ENCODE measurements at regions not wholly inside any gene's neighbourhood (a gene's known extent, or its start where the extent isn't known, plus 50 kb on each side); places are given as distances from the start of the nearest gene placed in this dataset.
A peak's percentile ranks its signal among the peaks of the same experiment; 100 is the strongest.

DNA sequence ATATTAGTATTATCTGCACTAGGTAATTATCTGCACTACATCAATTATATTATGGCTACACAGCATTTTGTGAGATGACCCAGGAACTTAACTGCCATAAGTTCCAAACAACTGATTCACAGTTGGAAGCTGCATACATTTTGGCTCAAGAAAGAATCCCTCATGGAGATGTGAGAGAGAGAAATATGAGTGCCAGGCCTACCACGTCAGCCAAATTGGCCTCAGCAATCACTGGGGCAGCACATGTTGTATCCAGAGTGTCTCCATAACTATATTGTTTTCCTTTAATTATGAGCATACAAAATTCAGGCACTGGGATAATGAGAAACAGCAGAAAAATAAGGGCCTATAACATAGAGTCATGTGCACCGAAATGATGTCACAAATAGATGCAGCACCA lies 174.2 kb upstream of the DMD start:
- DNase-seq (ENCODE audit: low spot score) = no peak
- in situ Hi-C loops (cut with MboI; ENCODE audit: low pct_unique_long_range_greater_than_20kb, low sequenced_read_pairs, unreplicated experiment) = no loop called here
- TF ChIP-seq, protein P1, sequence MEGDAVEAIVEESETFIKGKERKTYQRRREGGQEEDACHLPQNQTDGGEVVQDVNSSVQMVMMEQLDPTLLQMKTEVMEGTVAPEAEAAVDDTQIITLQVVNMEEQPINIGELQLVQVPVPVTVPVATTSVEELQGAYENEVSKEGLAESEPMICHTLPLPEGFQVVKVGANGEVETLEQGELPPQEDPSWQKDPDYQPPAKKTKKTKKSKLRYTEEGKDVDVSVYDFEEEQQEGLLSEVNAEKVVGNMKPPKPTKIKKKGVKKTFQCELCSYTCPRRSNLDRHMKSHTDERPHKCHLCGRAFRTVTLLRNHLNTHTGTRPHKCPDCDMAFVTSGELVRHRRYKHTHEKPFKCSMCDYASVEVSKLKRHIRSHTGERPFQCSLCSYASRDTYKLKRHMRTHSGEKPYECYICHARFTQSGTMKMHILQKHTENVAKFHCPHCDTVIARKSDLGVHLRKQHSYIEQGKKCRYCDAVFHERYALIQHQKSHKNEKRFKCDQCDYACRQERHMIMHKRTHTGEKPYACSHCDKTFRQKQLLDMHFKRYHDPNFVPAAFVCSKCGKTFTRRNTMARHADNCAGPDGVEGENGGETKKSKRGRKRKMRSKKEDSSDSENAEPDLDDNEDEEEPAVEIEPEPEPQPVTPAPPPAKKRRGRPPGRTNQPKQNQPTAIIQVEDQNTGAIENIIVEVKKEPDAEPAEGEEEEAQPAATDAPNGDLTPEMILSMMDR (IDR thresholded peaks at IDR 0.05; ENCODE audit: extremely low read depth, insufficient read depth, missing control alignments) = no peak

DNA sequence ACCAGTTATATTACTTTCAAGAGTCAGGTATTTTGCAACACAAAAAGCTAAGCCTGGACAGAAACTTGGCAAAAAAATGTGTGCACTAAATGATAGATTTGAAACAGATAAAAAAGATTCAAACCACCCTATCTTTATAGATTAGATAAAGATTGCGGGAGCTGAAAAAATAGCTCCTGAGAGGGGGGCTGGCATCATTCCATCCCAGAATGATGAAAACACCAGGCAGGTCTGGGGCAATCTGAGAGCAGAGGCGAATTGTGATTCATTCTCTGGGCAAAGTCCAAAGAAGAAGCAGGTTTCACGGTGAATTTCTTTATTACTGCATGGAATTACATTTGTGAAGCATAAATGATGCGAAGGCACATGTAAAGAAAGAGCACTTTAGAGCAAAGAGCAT lies 168.5 kb upstream of the DMD start:
- no peak for DNase-seq (ENCODE audit: low spot score)
- TF ChIP-seq, protein P1 (IDR thresholded peaks at IDR 0.05; ENCODE audit: extremely low read depth, insufficient read depth, missing control alignments) = no peak
- in situ Hi-C loops (cut with MboI; ENCODE audit: low pct_unique_long_range_greater_than_20kb, low sequenced_read_pairs, unreplicated experiment) = no loop called here

DNA sequence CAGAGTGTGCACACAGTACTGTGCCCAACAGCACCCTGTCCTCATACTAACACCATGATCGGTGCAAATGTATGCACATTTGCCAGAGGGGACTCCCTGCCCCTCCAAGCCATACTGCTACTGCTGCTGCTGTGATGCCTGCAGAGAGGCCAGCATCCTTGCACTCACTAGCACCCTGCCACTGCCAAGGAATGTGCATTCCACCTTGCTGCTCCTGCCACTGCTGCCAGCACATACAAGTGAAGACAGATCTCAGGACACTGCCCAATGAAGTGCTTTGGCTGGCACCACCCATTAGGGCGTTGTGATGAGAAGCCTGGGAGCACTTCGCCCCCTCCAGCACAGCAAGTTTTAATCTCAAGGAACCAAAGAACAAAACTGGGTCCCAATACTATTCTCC lies 146.3 kb upstream of the DMD start:
- in situ Hi-C loops (cut with MboI; ENCODE audit: low pct_unique_long_range_greater_than_20kb, low sequenced_read_pairs, unreplicated experiment) = no loop called here
- TF ChIP-seq, protein P1 (IDR thresholded peaks at IDR 0.05; ENCODE audit: extremely low read depth, insufficient read depth, missing control alignments) = no peak
- DNase-seq (ENCODE audit: low spot score) = no peak

- TF ChIP-seq, protein P1 (IDR thresholded peaks at IDR 0.05; ENCODE audit: extremely low read depth, insufficient read depth, missing control alignments) = no peak
- in situ Hi-C loops (cut with MboI; ENCODE audit: low pct_unique_long_range_greater_than_20kb, low sequenced_read_pairs, unreplicated experiment) = no loop called here
- no peak for DNase-seq (ENCODE audit: low spot score)
Measured at GRCh38 chrX:33339219-33339618, 127.9 kb upstream of the DMD start.

- in situ Hi-C loops (cut with MboI; ENCODE audit: low pct_unique_long_range_greater_than_20kb, low sequenced_read_pairs, unreplicated experiment) = no loop called here
- TF ChIP-seq, protein P1 (IDR thresholded peaks at IDR 0.05; ENCODE audit: extremely low read depth, insufficient read depth, missing control alignments) = peak; percentile 51
- no peak for DNase-seq (ENCODE audit: low spot score)
Measured at GRCh38 chrX:33336783-33337182, 125.4 kb upstream of the DMD start.

DNA sequence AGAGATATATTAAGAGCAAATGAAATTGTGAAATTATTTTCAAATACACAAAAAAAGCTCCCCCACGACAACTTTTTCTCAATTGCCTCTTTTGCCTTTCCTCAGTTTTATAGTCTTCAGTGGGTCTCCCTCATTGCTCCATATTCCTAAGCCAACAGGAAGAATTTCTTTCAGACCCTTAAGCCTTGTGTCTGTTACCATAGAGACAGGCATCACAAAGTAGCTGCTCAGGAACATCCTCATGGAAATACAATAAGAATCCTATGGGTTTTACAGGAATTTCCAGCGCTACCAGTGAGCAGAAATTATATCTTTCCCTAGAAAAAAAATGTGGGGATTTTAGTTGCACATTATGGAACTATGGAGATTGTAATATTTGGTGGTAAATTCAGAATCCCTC lies 121.9 kb upstream of the DMD start:
- TF ChIP-seq, protein P1 (IDR thresholded peaks at IDR 0.05; ENCODE audit: extremely low read depth, insufficient read depth, missing control alignments) = no peak
- in situ Hi-C loops (cut with MboI; ENCODE audit: low pct_unique_long_range_greater_than_20kb, low sequenced_read_pairs, unreplicated experiment) = no loop called here
- DNase-seq (ENCODE audit: low spot score) = no peak

DNA sequence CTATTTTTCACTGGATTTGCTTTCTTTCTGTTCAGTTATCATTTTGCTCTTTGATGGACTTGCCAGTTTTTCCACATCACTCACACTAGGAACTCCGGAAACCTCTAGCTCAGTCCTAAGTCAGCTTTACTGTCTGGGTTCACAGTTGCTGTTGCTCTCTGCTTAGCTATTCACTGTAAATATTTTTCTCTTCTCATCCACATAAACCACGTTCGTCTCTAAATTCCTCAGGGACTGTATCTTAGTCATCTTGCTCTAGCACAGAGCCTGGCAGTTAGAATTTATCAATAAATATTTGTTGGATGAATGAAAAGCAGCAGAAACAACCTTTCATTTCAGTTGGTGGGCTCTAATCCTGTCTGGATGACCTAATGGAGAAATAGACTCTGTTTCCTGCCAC lies 119.4 kb upstream of the DMD start:
- in situ Hi-C loops (cut with MboI; ENCODE audit: low pct_unique_long_range_greater_than_20kb, low sequenced_read_pairs, unreplicated experiment) = no loop called here
- no peak for DNase-seq (ENCODE audit: low spot score)
- TF ChIP-seq, protein P1 (IDR thresholded peaks at IDR 0.05; ENCODE audit: extremely low read depth, insufficient read depth, missing control alignments) = no peak

Measured in GM13977 (cell line).